Activated CD4-positive, alpha-beta T cell treated with anti-CD3 and anti-CD28 coated beads, Interleukin-2, amount 10 ng/mL, durations not matched to agents 7 days and 5 days (primary cell): ENCODE measurements at regions not wholly inside any gene's neighbourhood (a gene's known extent, or its start where the extent isn't known, plus 50 kb on each side); places are given as distances from the start of the nearest gene placed in this dataset.

Experiments
- CTCF ChIA-PET: fragments of 350-600 bp; sonication (Branson Sonifier 250); formaldehyde crosslinking; loops from one replicate; lab custom pipeline; 2021; ENCODE audit warnings: antibody characterized with exemption; lab: Charles Lee
- POLR2A ChIA-PET: fragments of 350-600 bp; sonication (Branson Sonifier 250); formaldehyde crosslinking; loops from one replicate; lab custom pipeline; 2021; ENCODE audit warnings: antibody characterized with exemption; lab: Charles Lee
- DNase-seq: peaks from one replicate; pipeline ENCODE4 v3.0.0-alpha.2; 2020
- H3K27ac Mint-ChIP-seq: one replicate; pipeline ENCODE4 v1.8.0; 2021; ENCODE audit warnings: mild to moderate bottlenecking, moderate library complexity, mixed read lengths
- H3K27me3 Mint-ChIP-seq: one replicate; pipeline ENCODE4 v1.8.0; 2021; ENCODE audit warnings: mixed read lengths
- H3K36me3 Mint-ChIP-seq: one replicate; pipeline ENCODE4 v1.8.0; 2021; ENCODE audit warnings: low read depth, mixed read lengths
- H3K4me1 Mint-ChIP-seq: one replicate; pipeline ENCODE4 v1.8.0; 2021; ENCODE audit warnings: mixed read lengths
- H3K4me3 Mint-ChIP-seq: one replicate; pipeline ENCODE4 v1.8.0; 2021; ENCODE audit warnings: mild to moderate bottlenecking, moderate library complexity, mixed read lengths
- H3K9me3 Mint-ChIP-seq: one replicate; pipeline ENCODE4 v1.8.0; 2021; ENCODE audit warnings: mixed read lengths

- Mint-ChIP-seq H3K36me3 (no peaks in the 10 kb centered on the region), H3K27ac (no peak overlapping the region), H3K4me1 (no peaks in the 10 kb centered on the region), H3K27me3 (no peaks in the 10 kb centered on the region), H3K9me3 (no peaks in the 10 kb centered on the region), H3K4me3 (no peak overlapping the region)
- ChIA-PET POLR2A (no interaction called here), CTCF (interaction anchor here (1.2 kb wide), 1 partner anchor 133 kb away, joined by 3 read pairs; no protein-coding TSS in a partner anchor)
- no peak for DNase-seq
Observed at GRCh38 chr7:12788591-12788990, 101.2 kb downstream of the ARL4A start.

- CTCF ChIA-PET: no interaction called here
- H3K36me3 Mint-ChIP-seq: no peaks in the 10 kb centered on the region
- DNase-seq: no peak
- peaks cover 4% of the 10 kb centered on the region for H3K4me1 Mint-ChIP-seq
- no peak overlapping the region for H3K4me3 Mint-ChIP-seq
- no peak overlapping the region for H3K27ac Mint-ChIP-seq
- no peaks in the 10 kb centered on the region for H3K9me3 Mint-ChIP-seq
- H3K27me3 Mint-ChIP-seq: no peaks in the 10 kb centered on the region
- POLR2A ChIA-PET: no interaction called here
Observed at GRCh38 chr7:12794722-12795302, 107.4 kb downstream of the ARL4A start.

- H3K36me3 Mint-ChIP-seq: no peaks in the 10 kb centered on the region
- CTCF ChIA-PET: no interaction called here
- no peak overlapping the region for H3K4me3 Mint-ChIP-seq
- no peaks in the 10 kb centered on the region for H3K9me3 Mint-ChIP-seq
- no peak overlapping the region for H3K27ac Mint-ChIP-seq
- DNase-seq: no peak
- H3K4me1 Mint-ChIP-seq: peaks cover 4% of the 10 kb centered on the region
- POLR2A ChIA-PET: no interaction called here
- no peaks in the 10 kb centered on the region for H3K27me3 Mint-ChIP-seq
Observed at GRCh38 chr7:12796397-12797127, 109.1 kb downstream of the ARL4A start.

GRCh38 chr7:12800486-12800885 lies 113.1 kb downstream of the ARL4A start:
- no peak overlapping the region for H3K27ac Mint-ChIP-seq

GRCh38 chr7:12801107-12801506 lies 113.7 kb downstream of the ARL4A start:
- Mint-ChIP-seq H3K27me3 (no peaks in the 10 kb centered on the region), H3K4me3 (no peak overlapping the region)
- DNase-seq: no peak

More at GRCh38 chr7:12800486-12800885, 113.1 kb downstream of the ARL4A start:
- POLR2A ChIA-PET: no interaction called here
- Mint-ChIP-seq H3K27me3 (no peaks in the 10 kb centered on the region), H3K4me1 (peaks cover 4% of the 10 kb centered on the region), H3K4me3 (no peak overlapping the region), H3K36me3 (no peaks in the 10 kb centered on the region), H3K9me3 (no peaks in the 10 kb centered on the region)
- DNase-seq: no peak
- CTCF ChIA-PET: interaction anchor here (1.0 kb wide), 1 partner anchor 22 kb away, joined by 4 read pairs; no protein-coding TSS in a partner anchor

GRCh38 chr7:12802070-12802469 lies 114.6 kb downstream of the ARL4A start:
- CTCF ChIA-PET: no interaction called here
- Mint-ChIP-seq H3K4me1 (no peaks in the 10 kb centered on the region), H3K4me3 (no peak overlapping the region), H3K27ac (no peak overlapping the region), H3K9me3 (no peaks in the 10 kb centered on the region), H3K36me3 (no peaks in the 10 kb centered on the region), H3K27me3 (no peaks in the 10 kb centered on the region)
- no peak for DNase-seq
- POLR2A ChIA-PET: no interaction called here

More at GRCh38 chr7:12801107-12801506, 113.7 kb downstream of the ARL4A start:
- H3K27ac Mint-ChIP-seq: no peak overlapping the region
- H3K9me3 Mint-ChIP-seq: no peaks in the 10 kb centered on the region
- ChIA-PET POLR2A (no interaction called here), CTCF (interaction anchor here (1.0 kb wide), 1 partner anchor 23 kb away, joined by 4 read pairs; no protein-coding TSS in a partner anchor)
- H3K36me3 Mint-ChIP-seq: no peaks in the 10 kb centered on the region
- H3K4me1 Mint-ChIP-seq: peaks cover 4% of the 10 kb centered on the region

- Mint-ChIP-seq H3K36me3 (no peaks in the 10 kb centered on the region), H3K4me3 (no peak overlapping the region), H3K9me3 (no peaks in the 10 kb centered on the region), H3K27me3 (no peaks in the 10 kb centered on the region), H3K4me1 (no peaks in the 10 kb centered on the region), H3K27ac (no peak overlapping the region)
- CTCF ChIA-PET: no interaction called here
- no peak for DNase-seq
- POLR2A ChIA-PET: no interaction called here
Observed at GRCh38 chr7:12803542-12803941, 116.1 kb downstream of the ARL4A start.

GRCh38 chr7:12805518-12805928 lies 118.1 kb downstream of the ARL4A start:
- Mint-ChIP-seq H3K4me3 (no peak overlapping the region), H3K9me3 (no peaks in the 10 kb centered on the region), H3K27ac (no peak overlapping the region), H3K27me3 (no peaks in the 10 kb centered on the region), H3K36me3 (no peaks in the 10 kb centered on the region), H3K4me1 (no peaks in the 10 kb centered on the region)
- CTCF ChIA-PET: no interaction called here
- DNase-seq: no peak
- POLR2A ChIA-PET: no interaction called here

GRCh38 chr7:12805957-12806356 lies 118.5 kb downstream of the ARL4A start:
- CTCF ChIA-PET: no interaction called here
- H3K27ac Mint-ChIP-seq: no peak overlapping the region

GRCh38 chr7:12809476-12809875 lies 122.0 kb downstream of the ARL4A start:
- no peak for DNase-seq
- H3K9me3 Mint-ChIP-seq: no peaks in the 10 kb centered on the region
- H3K36me3 Mint-ChIP-seq: no peaks in the 10 kb centered on the region
- H3K4me3 Mint-ChIP-seq: no peak overlapping the region
- POLR2A ChIA-PET: no interaction called here
- CTCF ChIA-PET: interaction anchor here (0.6 kb wide), 1 partner anchor 49 kb away, joined by 3 read pairs; no protein-coding TSS in a partner anchor
- no peaks in the 10 kb centered on the region for H3K27me3 Mint-ChIP-seq
- no peak overlapping the region for H3K27ac Mint-ChIP-seq
- no peaks in the 10 kb centered on the region for H3K4me1 Mint-ChIP-seq

More at GRCh38 chr7:12805957-12806356, 118.5 kb downstream of the ARL4A start:
- Mint-ChIP-seq H3K4me3 (no peak overlapping the region), H3K4me1 (no peaks in the 10 kb centered on the region), H3K9me3 (no peaks in the 10 kb centered on the region), H3K36me3 (no peaks in the 10 kb centered on the region), H3K27me3 (no peaks in the 10 kb centered on the region)
- DNase-seq: no peak
- POLR2A ChIA-PET: no interaction called here

- H3K4me3 Mint-ChIP-seq: no peak overlapping the region
- CTCF ChIA-PET: no interaction called here
- POLR2A ChIA-PET: no interaction called here
Observed at GRCh38 chr7:12812111-12812510, 124.7 kb downstream of the ARL4A start.

GRCh38 chr7:12814107-12814506 lies 126.7 kb downstream of the ARL4A start:
- Mint-ChIP-seq H3K4me3 (no peak overlapping the region), H3K27ac (no peak overlapping the region), H3K36me3 (no peaks in the 10 kb centered on the region), H3K9me3 (no peaks in the 10 kb centered on the region), H3K4me1 (no peaks in the 10 kb centered on the region), H3K27me3 (peaks cover 2% of the 10 kb centered on the region)
- ChIA-PET POLR2A (no interaction called here), CTCF (no interaction called here)
- DNase-seq: no peak

More at GRCh38 chr7:12812111-12812510, 124.7 kb downstream of the ARL4A start:
- no peak overlapping the region for H3K27ac Mint-ChIP-seq
- no peak for DNase-seq
- H3K36me3 Mint-ChIP-seq: no peaks in the 10 kb centered on the region
- H3K27me3 Mint-ChIP-seq: no peaks in the 10 kb centered on the region
- no peaks in the 10 kb centered on the region for H3K9me3 Mint-ChIP-seq
- no peaks in the 10 kb centered on the region for H3K4me1 Mint-ChIP-seq

GRCh38 chr7:12814828-12815227 lies 127.4 kb downstream of the ARL4A start:
- POLR2A ChIA-PET: no interaction called here

More at GRCh38 chr7:12814828-12815227, 127.4 kb downstream of the ARL4A start:
- Mint-ChIP-seq H3K4me3 (no peak overlapping the region), H3K4me1 (no peaks in the 10 kb centered on the region), H3K9me3 (no peaks in the 10 kb centered on the region), H3K36me3 (no peaks in the 10 kb centered on the region), H3K27ac (no peak overlapping the region), H3K27me3 (peaks cover 2% of the 10 kb centered on the region)
- DNase-seq: no peak
- CTCF ChIA-PET: interaction anchor here (0.6 kb wide), 1 partner anchor 175 kb away, joined by 3 read pairs; no protein-coding TSS in a partner anchor
